C4-2B (cell line): ENCODE measurements at regions not wholly inside any gene's neighbourhood (a gene's known extent, or its start where the extent isn't known, plus 50 kb on each side); places are given as distances from the start of the nearest gene placed in this dataset.

Experiments used
- H3K27ac ChIP-seq: fragments of 450-650 bp; 2 replicates; pipeline ENCODE4 v1.5.1; 2017
- CTCF ChIP-seq: fragments of 450-650 bp; conservative IDR thresholded peaks from 2 replicates; pipeline ENCODE4 v1.5.1; 2017; ENCODE audit warnings: mild to moderate bottlenecking
- ZFX ChIP-seq: fragments of 450-650 bp; IDR thresholded peaks from 2 replicates; pipeline ENCODE4 v1.6.1; 2017

GRCh38 chr3:118541796-118542195 lies 492.9 kb downstream of the IGSF11 start:
- H3K27ac ChIP-seq = no peak overlapping the region
- TF ChIP-seq CTCF (no peak), ZFX (no peak)

GRCh38 chr3:118543832-118544231 lies 490.8 kb downstream of the IGSF11 start:
- no peak overlapping the region for H3K27ac ChIP-seq
- TF ChIP-seq ZFX (no peak), CTCF (no peak)

- TF ChIP-seq ZFX (no peak), CTCF (no peak)
- no peak overlapping the region for H3K27ac ChIP-seq
Observed at GRCh38 chr3:118544458-118544857, 490.2 kb downstream of the IGSF11 start.

GRCh38 chr3:118548434-118548833 lies 486.2 kb downstream of the IGSF11 start:
- H3K27ac ChIP-seq = no peak overlapping the region

GRCh38 chr3:118550122-118550521 lies 484.5 kb downstream of the IGSF11 start:
- no peak overlapping the region for H3K27ac ChIP-seq
- TF ChIP-seq CTCF = no peak

More at GRCh38 chr3:118548434-118548833, 486.2 kb downstream of the IGSF11 start:
- TF ChIP-seq ZFX = no peak
- TF ChIP-seq CTCF = no peak

GRCh38 chr3:118550556-118550955 lies 484.1 kb downstream of the IGSF11 start:
- TF ChIP-seq CTCF (no peak), ZFX (no peak)
- H3K27ac ChIP-seq = no peak overlapping the region

- TF ChIP-seq ZFX (no peak), CTCF (no peak)
Observed at GRCh38 chr3:118554148-118554838, 480.4 kb downstream of the IGSF11 start.

More at GRCh38 chr3:118554148-118554838, 480.4 kb downstream of the IGSF11 start:
- no peak overlapping the region for H3K27ac ChIP-seq
